NCI-H526 treated with DMSO at 0.1 percent for 48 hours (cell line): ENCODE measurements at regions not wholly inside any gene's neighbourhood (a gene's known extent, or its start where the extent isn't known, plus 50 kb on each side); places are given as distances from the start of the nearest gene placed in this dataset.
"Not testable (repeated sequence)": the region's sequence is repeated elsewhere in the genome, so short reads cannot be mapped to it uniquely, and the experiment has no call there.

Experiments used
- DNase-seq: peaks from one replicate; lab custom pipeline; 2025; lab: John Stamatoyannopoulos, UW

- DNase-seq, result no peak
These were observed 568.5 kb downstream of the TSN start for GRCh38 chr2:122323927-122324326.

- no peak for DNase-seq
These were observed 571.0 kb downstream of the TSN start for GRCh38 chr2:122326471-122326870.

DNA sequence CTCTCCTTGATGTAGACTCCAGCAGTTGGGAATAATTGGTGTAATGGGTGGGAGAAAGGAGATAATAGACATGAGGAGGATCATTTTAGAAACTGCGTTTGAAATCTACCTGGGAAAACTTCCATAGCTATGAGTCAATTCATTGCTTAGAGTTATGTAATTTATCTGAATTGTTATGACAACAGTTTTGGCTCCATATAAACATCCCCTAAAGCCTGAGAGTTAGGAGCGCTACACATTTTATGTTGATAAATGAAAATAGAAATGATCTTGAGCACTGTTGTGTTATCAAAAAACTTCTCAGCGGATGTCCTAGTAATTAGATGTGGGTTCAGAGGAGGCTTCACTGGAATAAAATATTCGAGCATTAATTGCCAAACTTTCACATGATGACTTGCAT is 573.4 kb downstream of the TSN start:
- no peak for DNase-seq

DNA sequence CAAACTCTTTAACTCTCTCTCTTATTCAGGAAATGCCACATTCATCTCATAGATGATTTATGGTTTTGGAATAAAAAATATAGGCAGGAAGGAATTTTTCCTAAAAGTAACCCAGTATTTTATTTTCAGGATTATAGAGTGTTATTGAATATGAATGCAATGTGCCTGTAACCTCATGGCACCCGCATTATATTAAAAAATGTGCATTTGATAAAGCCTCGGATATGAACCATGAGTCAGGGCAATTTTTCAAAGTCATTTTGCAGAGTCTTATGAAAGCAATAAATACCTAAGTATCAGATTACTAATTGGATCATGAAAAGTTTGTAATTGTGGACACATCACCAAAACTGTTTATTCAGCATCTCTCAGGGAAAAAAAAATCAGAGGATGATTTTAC is 573.8 kb downstream of the TSN start:
- no peak for DNase-seq

- DNase-seq, result no peak
These were observed 578.5 kb downstream of the TSN start for GRCh38 chr2:122333932-122334331.

DNA sequence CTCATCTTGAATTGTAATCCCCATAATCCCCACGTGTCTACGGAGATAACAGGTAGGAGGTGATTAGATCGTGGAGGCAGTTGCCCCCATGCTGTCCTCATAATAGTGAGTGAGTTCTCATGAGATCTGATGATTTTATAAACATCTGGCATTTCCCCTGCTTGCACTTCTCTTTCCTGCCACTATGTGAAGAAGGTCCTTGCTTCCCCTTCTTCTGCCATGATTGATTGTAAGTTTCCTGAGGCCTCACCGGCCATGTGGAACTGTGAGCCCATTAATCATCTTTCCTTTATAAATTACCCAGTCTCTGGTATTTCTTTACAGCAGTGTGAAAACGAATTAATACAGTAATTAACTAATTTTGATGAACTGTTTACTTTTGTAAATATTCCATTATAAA is 582.5 kb downstream of the TSN start:
- no peak for DNase-seq

GRCh38 chr2:122340246-122340645 is 584.8 kb downstream of the TSN start:
- DNase-seq, result no peak

GRCh38 chr2:122341007-122341406 is 585.6 kb downstream of the TSN start:
- DNase-seq, result no peak

- DNase-seq, result not testable (repeated sequence)
These were observed 596.7 kb downstream of the TSN start for GRCh38 chr2:122352151-122352550.

DNA sequence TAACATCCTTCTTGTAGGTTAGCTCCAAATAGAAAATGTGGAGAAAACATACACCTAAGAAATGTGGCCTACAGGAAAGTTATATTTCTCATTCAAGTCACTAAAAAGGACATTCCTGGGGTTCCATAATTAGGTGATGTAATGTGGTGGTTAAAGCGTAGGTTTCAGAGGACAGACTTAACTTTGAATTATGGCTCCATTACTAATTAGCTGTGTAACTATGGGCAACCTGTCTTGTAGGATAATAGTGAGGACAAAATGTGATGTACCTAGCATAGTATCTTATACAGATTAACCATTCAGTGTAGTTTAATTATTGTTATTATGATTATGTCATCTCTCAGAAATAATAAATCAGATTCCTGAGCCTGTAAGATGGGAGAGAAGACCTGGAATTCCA is 602.5 kb downstream of the TSN start:
- no peak for DNase-seq

- no peak for DNase-seq
These were observed 603.3 kb downstream of the TSN start for GRCh38 chr2:122358729-122359128.

- no peak for DNase-seq
These were observed 608.4 kb downstream of the TSN start for GRCh38 chr2:122363885-122364284.

DNA sequence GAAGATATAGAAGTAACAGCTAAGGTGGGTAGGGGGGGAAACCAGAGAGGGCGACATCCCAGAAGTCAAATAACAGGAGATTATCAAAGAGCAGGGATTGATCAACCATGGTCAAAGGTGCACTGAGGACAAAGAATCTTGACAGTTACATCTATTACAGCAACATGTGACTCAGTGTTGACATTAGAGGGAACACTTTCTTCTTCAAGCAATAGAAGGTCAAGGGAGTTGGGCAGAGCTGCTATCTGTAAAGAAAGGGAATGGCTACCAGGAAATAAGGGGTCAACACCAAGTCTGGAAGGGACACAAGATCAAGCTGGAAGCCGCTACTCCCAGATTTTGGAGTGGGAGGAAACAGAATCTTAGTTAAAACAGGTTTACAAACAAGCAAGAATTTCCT is 611.0 kb downstream of the TSN start:
- DNase-seq, result no peak

- DNase-seq, result no peak
These were observed 611.7 kb downstream of the TSN start for GRCh38 chr2:122366969-122367645.

- no peak for DNase-seq
These were observed 612.2 kb downstream of the TSN start for GRCh38 chr2:122367646-122368010.

DNA sequence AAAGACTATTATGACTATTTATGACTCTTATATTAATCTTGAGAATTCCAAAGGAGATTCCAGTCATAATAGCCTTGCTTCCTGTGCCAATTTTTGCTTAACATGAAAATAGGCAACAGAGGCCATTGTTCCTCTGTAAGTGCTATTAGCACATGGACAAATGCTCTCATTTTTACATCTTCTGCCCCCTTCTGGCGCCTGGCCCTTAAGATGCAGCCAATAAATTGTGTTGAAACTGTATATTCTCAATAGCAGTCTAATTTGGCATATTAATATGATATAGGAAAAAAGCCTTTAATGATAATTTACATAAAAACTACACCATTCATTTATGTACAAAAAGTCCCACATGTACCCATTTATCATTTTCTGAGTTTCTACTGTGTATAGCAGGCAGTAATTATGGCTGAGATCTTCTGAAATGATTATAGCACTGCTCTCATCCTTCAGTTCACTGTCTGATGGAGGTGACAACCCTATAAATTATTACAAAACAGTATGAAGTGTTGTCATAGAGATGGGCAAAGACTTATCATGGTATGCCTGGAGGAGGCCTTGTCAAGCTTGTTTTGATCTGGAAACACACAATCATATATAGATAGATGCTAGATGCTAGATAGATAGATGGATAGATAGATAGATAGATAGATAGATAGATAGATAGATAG is 613.3 kb downstream of the TSN start:
- no peak for DNase-seq

GRCh38 chr2:122378521-122378920 is 623.1 kb downstream of the TSN start:
- no peak for DNase-seq

DNA sequence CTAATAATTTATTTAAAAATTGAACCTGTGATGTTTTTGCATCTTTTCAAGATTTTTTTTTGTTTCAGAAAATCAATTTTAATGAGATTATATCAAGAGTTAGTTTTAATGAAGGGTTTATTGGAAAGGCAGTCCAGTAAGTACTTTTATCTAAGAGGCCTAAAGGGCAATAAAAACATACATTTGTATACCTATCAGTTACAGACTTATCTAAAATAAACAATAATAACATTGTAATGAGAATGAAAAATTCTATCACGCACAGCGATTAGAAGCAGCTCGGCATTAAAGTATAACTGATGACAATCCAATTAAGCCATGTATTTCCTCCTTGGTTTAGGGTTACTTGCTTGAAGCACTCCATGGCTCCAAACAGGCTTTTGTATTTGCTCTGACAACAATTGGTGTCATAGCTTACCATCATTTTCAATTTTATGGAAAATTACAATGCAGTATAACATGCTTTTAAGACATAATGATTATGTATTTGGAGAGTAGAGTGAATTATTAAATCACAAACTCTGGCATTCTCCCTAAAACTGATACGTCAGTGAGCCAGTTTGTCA is 629.4 kb downstream of the TSN start:
- DNase-seq, result no peak

- no peak for DNase-seq
These were observed 632.8 kb downstream of the TSN start for GRCh38 chr2:122388208-122388607.

DNA sequence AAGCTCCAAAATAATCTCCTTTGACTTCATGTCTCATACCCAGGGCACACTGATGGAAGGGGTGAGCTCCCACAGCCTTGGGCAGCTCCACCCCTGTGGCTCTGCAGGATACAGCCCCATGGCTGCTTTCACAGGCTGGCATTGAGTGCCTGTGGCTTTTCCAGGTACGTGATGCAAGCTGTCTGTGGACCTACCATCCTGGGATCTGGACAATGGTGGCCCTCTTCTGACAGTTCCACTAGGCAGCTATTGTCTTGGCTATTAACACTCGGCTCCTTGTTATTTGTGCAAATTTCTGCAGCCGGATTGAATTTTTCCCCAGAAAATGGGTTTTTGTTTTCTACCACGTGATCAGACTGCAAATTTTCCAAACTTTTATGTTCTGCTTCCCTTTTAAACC is 634.2 kb downstream of the TSN start:
- DNase-seq, result no peak

GRCh38 chr2:122390406-122390805 is 635.0 kb downstream of the TSN start:
- no peak for DNase-seq

DNA sequence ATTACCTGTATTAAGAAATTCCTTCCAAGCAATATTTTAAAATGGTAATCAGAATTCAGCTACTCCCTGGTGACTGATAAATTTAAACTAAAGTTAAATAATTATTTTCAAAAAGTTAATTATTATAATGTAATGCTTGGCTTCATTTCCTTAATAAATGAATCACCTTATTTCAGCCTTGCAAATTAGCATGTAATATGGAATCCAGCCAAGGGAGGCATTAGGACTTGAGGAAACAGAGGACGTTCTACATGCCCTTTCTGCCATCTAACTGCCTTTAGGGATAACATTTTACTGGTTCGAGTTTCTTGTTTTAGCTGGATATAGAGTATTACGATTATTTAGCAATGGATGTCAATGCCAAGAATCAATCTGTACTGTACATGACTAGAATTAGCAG is 636.3 kb downstream of the TSN start:
- DNase-seq, result no peak

GRCh38 chr2:122395687-122396086 is 640.2 kb downstream of the TSN start:
- DNase-seq, result no peak

DNA sequence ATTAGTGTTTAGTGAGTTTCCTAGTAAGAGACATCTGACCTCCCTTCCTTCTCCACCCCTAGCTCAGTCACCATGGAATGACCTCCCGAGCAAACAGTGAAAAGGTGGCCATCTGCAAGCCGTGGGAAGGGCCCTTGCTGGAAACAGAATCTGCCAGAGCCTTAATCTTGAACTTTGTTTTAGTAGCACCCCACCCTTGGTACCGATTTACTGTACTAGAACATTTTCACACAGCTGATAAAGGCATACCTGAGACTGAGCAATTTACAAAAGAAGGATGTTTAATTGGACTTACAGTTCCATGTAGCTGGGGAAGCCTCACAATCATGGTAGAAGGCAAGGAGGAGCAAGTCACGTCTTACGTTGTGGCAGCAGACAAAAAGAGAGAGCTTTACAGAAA is 655.8 kb downstream of the TSN start:
- DNase-seq, result no peak
